ENCODE measurements at regions not wholly inside any gene's neighbourhood (a gene's known extent, or its start where the extent isn't known, plus 50 kb on each side); places are given as distances from the start of the nearest gene placed in this dataset.

DNA sequence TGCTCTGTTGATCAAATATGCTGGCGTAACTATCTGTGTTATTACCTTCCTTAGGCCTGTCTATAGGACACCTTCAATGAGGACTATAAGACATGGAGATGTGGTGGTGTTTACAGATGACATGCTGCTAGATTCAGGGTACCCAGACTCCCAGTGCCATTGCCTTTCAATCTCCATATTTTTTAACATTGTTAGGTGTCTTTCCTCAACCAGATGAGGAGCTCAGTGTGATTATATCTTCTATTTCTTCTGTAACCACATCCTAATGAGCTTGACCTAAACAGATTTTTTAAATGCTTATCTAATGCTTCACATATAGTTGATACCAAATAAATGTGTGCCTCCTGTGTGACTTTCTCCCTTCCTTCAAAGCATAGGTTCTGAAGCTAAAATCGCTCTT, 730.1 kb upstream of the NR2F2 start:
- TF ChIP-seq, protein P1, sequence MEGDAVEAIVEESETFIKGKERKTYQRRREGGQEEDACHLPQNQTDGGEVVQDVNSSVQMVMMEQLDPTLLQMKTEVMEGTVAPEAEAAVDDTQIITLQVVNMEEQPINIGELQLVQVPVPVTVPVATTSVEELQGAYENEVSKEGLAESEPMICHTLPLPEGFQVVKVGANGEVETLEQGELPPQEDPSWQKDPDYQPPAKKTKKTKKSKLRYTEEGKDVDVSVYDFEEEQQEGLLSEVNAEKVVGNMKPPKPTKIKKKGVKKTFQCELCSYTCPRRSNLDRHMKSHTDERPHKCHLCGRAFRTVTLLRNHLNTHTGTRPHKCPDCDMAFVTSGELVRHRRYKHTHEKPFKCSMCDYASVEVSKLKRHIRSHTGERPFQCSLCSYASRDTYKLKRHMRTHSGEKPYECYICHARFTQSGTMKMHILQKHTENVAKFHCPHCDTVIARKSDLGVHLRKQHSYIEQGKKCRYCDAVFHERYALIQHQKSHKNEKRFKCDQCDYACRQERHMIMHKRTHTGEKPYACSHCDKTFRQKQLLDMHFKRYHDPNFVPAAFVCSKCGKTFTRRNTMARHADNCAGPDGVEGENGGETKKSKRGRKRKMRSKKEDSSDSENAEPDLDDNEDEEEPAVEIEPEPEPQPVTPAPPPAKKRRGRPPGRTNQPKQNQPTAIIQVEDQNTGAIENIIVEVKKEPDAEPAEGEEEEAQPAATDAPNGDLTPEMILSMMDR (IDR thresholded peaks at IDR 0.05; ENCODE audit: insufficient read depth, low read length), result no peak
- TF ChIP-seq, protein P2, sequence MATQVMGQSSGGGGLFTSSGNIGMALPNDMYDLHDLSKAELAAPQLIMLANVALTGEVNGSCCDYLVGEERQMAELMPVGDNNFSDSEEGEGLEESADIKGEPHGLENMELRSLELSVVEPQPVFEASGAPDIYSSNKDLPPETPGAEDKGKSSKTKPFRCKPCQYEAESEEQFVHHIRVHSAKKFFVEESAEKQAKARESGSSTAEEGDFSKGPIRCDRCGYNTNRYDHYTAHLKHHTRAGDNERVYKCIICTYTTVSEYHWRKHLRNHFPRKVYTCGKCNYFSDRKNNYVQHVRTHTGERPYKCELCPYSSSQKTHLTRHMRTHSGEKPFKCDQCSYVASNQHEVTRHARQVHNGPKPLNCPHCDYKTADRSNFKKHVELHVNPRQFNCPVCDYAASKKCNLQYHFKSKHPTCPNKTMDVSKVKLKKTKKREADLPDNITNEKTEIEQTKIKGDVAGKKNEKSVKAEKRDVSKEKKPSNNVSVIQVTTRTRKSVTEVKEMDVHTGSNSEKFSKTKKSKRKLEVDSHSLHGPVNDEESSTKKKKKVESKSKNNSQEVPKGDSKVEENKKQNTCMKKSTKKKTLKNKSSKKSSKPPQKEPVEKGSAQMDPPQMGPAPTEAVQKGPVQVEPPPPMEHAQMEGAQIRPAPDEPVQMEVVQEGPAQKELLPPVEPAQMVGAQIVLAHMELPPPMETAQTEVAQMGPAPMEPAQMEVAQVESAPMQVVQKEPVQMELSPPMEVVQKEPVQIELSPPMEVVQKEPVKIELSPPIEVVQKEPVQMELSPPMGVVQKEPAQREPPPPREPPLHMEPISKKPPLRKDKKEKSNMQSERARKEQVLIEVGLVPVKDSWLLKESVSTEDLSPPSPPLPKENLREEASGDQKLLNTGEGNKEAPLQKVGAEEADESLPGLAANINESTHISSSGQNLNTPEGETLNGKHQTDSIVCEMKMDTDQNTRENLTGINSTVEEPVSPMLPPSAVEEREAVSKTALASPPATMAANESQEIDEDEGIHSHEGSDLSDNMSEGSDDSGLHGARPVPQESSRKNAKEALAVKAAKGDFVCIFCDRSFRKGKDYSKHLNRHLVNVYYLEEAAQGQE (IDR thresholded peaks at IDR 0.05; ENCODE audit: insufficient replicate concordance, low read depth), result no peak
- TF ChIP-seq POLR2AphosphoS5 (IDR thresholded peaks at IDR 0.05; ENCODE audit: low read depth) (no peak), GABPA (IDR thresholded peaks at IDR 0.05; ENCODE audit: low read depth) (no peak), SPI1 (IDR thresholded peaks at IDR 0.05; ENCODE audit: borderline replicate concordance, low read depth) (no peak)
